Gastrocnemius medialis (tissue), 4 donors: ENCODE measurements at regions not wholly inside any gene's neighbourhood (a gene's known extent, or its start where the extent isn't known, plus 50 kb on each side); places are given as distances from the start of the nearest gene placed in this dataset.

ENCODE experiments used
- ATAC-seq, 2 donors: fragments of 150-250 bp; one replicate each; pipeline ENCODE4 v1.9.1; 2016
- DNase-seq, 2 donors: peaks; one replicate each; pipeline ENCODE4 v3.0.0-alpha.2; 2019
- H3K27ac ChIP-seq, 4 donors: fragments of 200-600 bp; sonication (generic); 1 replicate in 1 of 4; 2 replicates in 3 of 4; pipeline ENCODE4 v1.5.1; 2016 to 2018; ENCODE audit warnings: mild to moderate bottlenecking in 2 of 4, moderate library complexity in 1 of 4
- H3K27me3 ChIP-seq, 3 donors: fragments of 200-600 bp; sonication (generic) in 2 of 3; 1 replicate in 1 of 3; 2 replicates in 2 of 3; pipeline versions ENCODE4 v1.5.1 to v1.6.0; 2016 to 2019; ENCODE audit warnings: mild to moderate bottlenecking in 1 of 3, moderate library complexity in 1 of 3
- H3K36me3 ChIP-seq, 2 donors: fragments of 200-600 bp; sonication (generic) in 1 of 2; one replicate each; pipeline ENCODE4 v1.5.1; 2017 to 2018
- H3K4me1 ChIP-seq, 2 donors: fragments of 200-600 bp; sonication (generic) in 1 of 2; one replicate each; pipeline ENCODE4 v1.5.1; 2016 to 2017; ENCODE audit warnings: mild to moderate bottlenecking in 2 of 2
- H3K4me3 ChIP-seq, 4 donors: fragments of 200-600 bp; sonication (generic) in 3 of 4; 1 replicate in 1 of 4; 2 replicates in 3 of 4; pipeline ENCODE4 v1.5.1; 2016 to 2019; ENCODE audit warnings: mild to moderate bottlenecking in 2 of 4
- H3K9me3 ChIP-seq, 3 donors: fragments of 200-600 bp; sonication (generic) in 2 of 3; 1 replicate in 1 of 3; 2 replicates in 2 of 3; pipeline ENCODE4 v1.5.1; 2016 to 2019
- CTCF ChIP-seq, 5 experiments: fragments of 450-650 bp in 3 of 5; fragments of 200-600 bp in 2 of 5; sonication (generic) in 2 of 5; IDR thresholded peaks in 4 of 5; conservative IDR thresholded peaks in 1 of 5; 1 replicate in 4 of 5; 2 replicates in 1 of 5; pipeline ENCODE4 v1.5.1; 2016 to 2019; ENCODE audit warnings: antibody characterized with exemption in 5 of 5, mild to moderate bottlenecking in 3 of 5, moderate library complexity in 3 of 5
- POLR2A ChIP-seq, 2 donors: fragments of 450-650 bp; IDR thresholded peaks; one replicate each; pipeline ENCODE4 v1.6.1; 2017; ENCODE audit warnings: antibody characterized with exemption in 2 of 2, mild to moderate bottlenecking in 2 of 2, moderate library complexity in 2 of 2
- in situ Hi-C, 4 donors: fragments of 200-750 bp; cut with MboI; loops; one replicate each; pipeline versions ENCODE4 v1.15.0 to v1.8.0; 2017; ENCODE audit warnings: low sequenced_read_pairs in 4 of 4
- intact Hi-C: fragments of 100-400 bp; cut with DNase I; formaldehyde crosslinking; loops from one replicate; pipeline ENCODE4 v1.15.1; 2023; ENCODE audit warnings: low total_unique reads

- no peaks in the 10 kb centered on the region for H3K4me1 ChIP-seq
Measured at GRCh38 chr15:101573951-101574350, 78.2 kb downstream of the TM2D3 start.

GRCh38 chr15:101570241-101570640 lies 80.7 kb upstream of the PCSK6 start:
- DNase-seq: no peak
- TF ChIP-seq CTCF (IDR thresholded peaks at IDR 0.05 in 4 of 5, conservative IDR thresholded peaks at IDR 0.05 in 1 of 5) (no peak), POLR2A (IDR thresholded peaks at IDR 0.05) (no peak)
- ATAC-seq: no peak
- no peaks in the 10 kb centered on the region for H3K9me3 ChIP-seq
- no peaks in the 10 kb centered on the region for H3K36me3 ChIP-seq
- in situ Hi-C loops: no loop called here
- H3K27me3 ChIP-seq: no peaks in the 10 kb centered on the region
- H3K4me3 ChIP-seq: no peak overlapping the region
- intact Hi-C loops: no loop called here
- H3K27ac ChIP-seq: no peak overlapping the region
- H3K4me1 ChIP-seq: no peaks in the 10 kb centered on the region

More at GRCh38 chr15:101573951-101574350, 78.2 kb downstream of the TM2D3 start:
- TF ChIP-seq CTCF (IDR thresholded peaks at IDR 0.05 in 4 of 5, conservative IDR thresholded peaks at IDR 0.05 in 1 of 5) (no peak), POLR2A (IDR thresholded peaks at IDR 0.05) (no peak)
- H3K9me3 ChIP-seq: no peaks in the 10 kb centered on the region
- H3K27me3 ChIP-seq: no peaks in the 10 kb centered on the region
- H3K36me3 ChIP-seq: no peaks in the 10 kb centered on the region
- ATAC-seq (no peak), DNase-seq (no peak)
- intact Hi-C loops (no loop called here), in situ Hi-C loops (no loop called here)
- no peak overlapping the region for H3K27ac ChIP-seq
- no peak overlapping the region for H3K4me3 ChIP-seq

GRCh38 chr15:101568821-101569555 lies 79.5 kb upstream of the PCSK6 start:
- Histone ChIP-seq H3K9me3 (no peaks in the 10 kb centered on the region), H3K27me3 (no peaks in the 10 kb centered on the region), H3K36me3 (no peaks in the 10 kb centered on the region), H3K4me1 (no peaks in the 10 kb centered on the region), H3K27ac (no peak overlapping the region), H3K4me3 (no peak overlapping the region)
- ATAC-seq (no peak), DNase-seq (no peak)
- TF ChIP-seq POLR2A (IDR thresholded peaks at IDR 0.05): no peak
- TF ChIP-seq CTCF (IDR thresholded peaks at IDR 0.05 in 4 of 5, conservative IDR thresholded peaks at IDR 0.05 in 1 of 5): no peak
- in situ Hi-C loops: no loop called here
- intact Hi-C loops: no loop called here

GRCh38 chr15:101568309-101568708 lies 78.8 kb upstream of the PCSK6 start:
- H3K27ac ChIP-seq: no peak overlapping the region
- no peak overlapping the region for H3K4me3 ChIP-seq
- H3K9me3 ChIP-seq: no peaks in the 10 kb centered on the region
- no peaks in the 10 kb centered on the region for H3K27me3 ChIP-seq
- no peak for DNase-seq
- no peak for TF ChIP-seq CTCF (IDR thresholded peaks at IDR 0.05 in 4 of 5, conservative IDR thresholded peaks at IDR 0.05 in 1 of 5)
- no peak for TF ChIP-seq POLR2A (IDR thresholded peaks at IDR 0.05)
- H3K36me3 ChIP-seq: no peaks in the 10 kb centered on the region
- no peak for ATAC-seq
- H3K4me1 ChIP-seq: no peaks in the 10 kb centered on the region
- in situ Hi-C loops: no loop called here
- intact Hi-C loops: no loop called here
